LNCAP (cell line): ENCODE measurements at regions not wholly inside any gene's neighbourhood (a gene's known extent, or its start where the extent isn't known, plus 50 kb on each side); places are given as distances from the start of the nearest gene placed in this dataset.

Experiments used
- CTCF ChIP-seq: fragments of 450-650 bp; IDR thresholded peaks from 2 replicates; pipeline ENCODE4 v1.5.1; 2017; ENCODE audit warnings: mild to moderate bottlenecking

DNA sequence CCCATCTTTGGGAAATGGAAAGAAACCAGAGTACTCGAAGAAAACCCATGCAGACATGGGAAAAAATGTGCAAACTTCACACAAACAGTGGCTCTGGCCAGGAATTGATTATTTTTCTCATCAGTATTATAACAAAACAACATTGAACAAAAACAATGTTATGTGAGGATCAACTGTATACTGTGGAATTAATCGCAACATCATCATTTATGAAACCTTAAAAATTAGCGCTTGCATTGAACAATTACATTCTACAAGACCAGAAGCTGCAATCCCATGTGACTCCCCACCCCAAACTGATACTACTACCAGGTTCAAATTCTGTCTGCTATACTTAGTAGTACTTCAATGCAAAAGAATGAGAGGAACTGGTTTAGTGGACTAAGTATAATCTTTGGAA lies 390.7 kb upstream of the PIK3R1 start:
- TF ChIP-seq CTCF, result no peak

DNA sequence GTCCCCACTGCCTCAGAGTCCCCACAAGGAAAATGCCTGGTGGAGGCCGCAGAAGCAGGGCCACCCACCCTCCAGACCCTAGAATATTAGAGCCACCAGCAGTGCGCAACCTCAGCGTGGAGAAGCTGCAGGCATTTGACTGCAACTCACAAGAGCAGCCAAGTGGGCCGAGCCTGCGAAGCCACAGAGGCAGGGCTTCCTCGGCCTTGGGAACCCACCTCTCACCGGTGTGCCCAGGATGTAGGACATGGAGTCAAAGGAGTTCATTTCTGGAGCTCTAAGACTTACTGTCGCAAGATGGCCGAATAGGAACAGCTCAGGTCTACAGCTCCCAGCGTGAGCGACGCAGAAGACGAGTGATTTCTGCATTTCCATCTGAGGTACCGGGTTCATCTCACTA lies 397.9 kb upstream of the PIK3R1 start:
- TF ChIP-seq CTCF, result no peak

- no peak for TF ChIP-seq CTCF
Measured at GRCh38 chr5:67816456-67816855, 399.1 kb upstream of the PIK3R1 start.

DNA sequence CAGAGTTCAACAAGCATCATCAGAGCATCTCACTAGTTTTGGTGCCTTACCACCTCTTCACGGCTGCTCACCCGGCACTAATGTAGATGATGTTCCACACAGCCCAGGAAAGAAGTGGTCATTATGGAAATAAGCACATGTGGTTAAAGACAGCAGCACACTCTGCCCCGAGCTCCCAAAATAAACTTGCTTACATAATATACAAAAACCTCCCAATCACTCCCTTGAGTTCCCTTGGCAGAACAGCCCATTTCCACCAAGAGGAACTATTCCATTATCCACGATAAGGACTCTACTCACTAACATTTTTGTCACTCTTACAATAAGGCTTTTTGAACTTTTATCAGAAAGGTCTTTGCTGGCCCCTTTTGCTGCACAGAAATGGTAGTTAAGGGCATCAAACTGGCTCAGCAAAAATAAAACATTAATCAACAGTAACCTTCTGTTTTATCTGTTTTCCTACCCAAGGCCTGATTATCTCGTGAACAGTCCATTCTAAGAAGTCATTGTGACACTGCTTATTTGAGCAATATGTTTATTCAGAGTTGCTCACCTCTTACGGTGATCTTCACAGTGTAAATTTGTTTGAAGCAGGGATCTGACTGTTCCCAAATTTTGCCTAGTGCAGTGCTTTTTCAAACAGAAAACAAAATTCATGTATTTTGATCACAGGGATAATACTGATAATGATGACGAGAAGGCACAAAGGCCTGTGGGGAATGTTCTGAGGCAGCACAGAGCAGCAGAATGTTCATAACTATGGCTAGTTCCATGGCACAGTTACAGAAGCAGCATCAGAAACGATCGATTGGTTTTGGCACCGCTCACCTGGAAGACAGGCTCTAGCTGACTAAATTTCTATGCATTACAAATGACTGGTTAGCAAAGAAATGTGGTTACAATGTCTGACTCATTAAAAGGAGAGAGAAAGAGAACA lies 399.8 kb upstream of the PIK3R1 start:
- no peak for TF ChIP-seq CTCF

- no peak for TF ChIP-seq CTCF
Measured at GRCh38 chr5:67814569-67815311, 400.8 kb upstream of the PIK3R1 start.

- no peak for TF ChIP-seq CTCF
Measured at GRCh38 chr5:67813877-67814539, 401.5 kb upstream of the PIK3R1 start.

- TF ChIP-seq CTCF, result no peak
Measured at GRCh38 chr5:67809589-67809988, 406.0 kb upstream of the PIK3R1 start.
